Panc1 (cell line): ENCODE measurements at regions not wholly inside any gene's neighbourhood (a gene's known extent, or its start where the extent isn't known, plus 50 kb on each side); places are given as distances from the start of the nearest gene placed in this dataset.

Experiments
- CTCF ChIP-seq: fragments of 450-650 bp; IDR thresholded peaks from 2 replicates; pipeline ENCODE4 v1.5.1; 2017; ENCODE audit warnings: mild to moderate bottlenecking
- POLR2AphosphoS5 ChIP-seq: IDR thresholded peaks from 2 replicates; pipeline ENCODE4 v1.6.1; 2012; ENCODE audit warnings: mild to moderate bottlenecking, low read depth, low read length, moderate library complexity
- REST ChIP-seq, 2 experiments: IDR thresholded peaks; 2 replicates each; pipeline ENCODE4 v1.6.1; 2011 to 2012; ENCODE audit warnings: low read depth in 2 of 2, control low read depth in 1 of 2, low read length in 1 of 2, mild to moderate bottlenecking in 1 of 2, moderate library complexity in 1 of 2; ENCODE audit not compliant: insufficient read depth in 1 of 2
- SIN3A ChIP-seq: IDR thresholded peaks from 2 replicates; pipeline ENCODE4 v1.6.1; 2012; ENCODE audit warnings: low read depth, mild to moderate bottlenecking, low read length, moderate library complexity, borderline replicate concordance; ENCODE audit not compliant: insufficient read depth

- no peak for TF ChIP-seq CTCF
- no peak for TF ChIP-seq POLR2AphosphoS5
- no peak for TF ChIP-seq REST (IDR thresholded peaks at IDR 0.05; ENCODE audit: insufficient read depth in 1 of 2, low read depth in 2 of 2, low read length in 1 of 2)
- TF ChIP-seq SIN3A = no peak
Observed at GRCh38 chr11:71338801-71339395, 86.5 kb upstream of the SHANK2 start.
